HEK293T (cell line): ENCODE measurements at regions not wholly inside any gene's neighbourhood (a gene's known extent, or its start where the extent isn't known, plus 50 kb on each side); places are given as distances from the start of the nearest gene placed in this dataset.

Source experiments
- BHLHE40 ChIP-seq: fragments of 450-650 bp; IDR thresholded peaks from 2 replicates; pipeline ENCODE4 v1.6.1; 2016; ENCODE audit warnings: mild to moderate bottlenecking, moderate library complexity, borderline replicate concordance
- CTBP1 ChIP-seq: fragments of 450-650 bp; IDR thresholded peaks from 2 replicates; pipeline ENCODE4 v1.6.1; 2016; ENCODE audit warnings: borderline replicate concordance
- FOXA1 ChIP-seq: fragments of 450-650 bp; IDR thresholded peaks from 2 replicates; pipeline ENCODE4 v1.6.1; 2016; ENCODE audit warnings: mild to moderate bottlenecking
- SP1 ChIP-seq: fragments of 450-650 bp; IDR thresholded peaks from 2 replicates; pipeline ENCODE4 v1.6.1; 2017
- ZNF384 ChIP-seq: fragments of 450-650 bp; IDR thresholded peaks from 2 replicates; pipeline ENCODE4 v1.6.1; 2016

DNA sequence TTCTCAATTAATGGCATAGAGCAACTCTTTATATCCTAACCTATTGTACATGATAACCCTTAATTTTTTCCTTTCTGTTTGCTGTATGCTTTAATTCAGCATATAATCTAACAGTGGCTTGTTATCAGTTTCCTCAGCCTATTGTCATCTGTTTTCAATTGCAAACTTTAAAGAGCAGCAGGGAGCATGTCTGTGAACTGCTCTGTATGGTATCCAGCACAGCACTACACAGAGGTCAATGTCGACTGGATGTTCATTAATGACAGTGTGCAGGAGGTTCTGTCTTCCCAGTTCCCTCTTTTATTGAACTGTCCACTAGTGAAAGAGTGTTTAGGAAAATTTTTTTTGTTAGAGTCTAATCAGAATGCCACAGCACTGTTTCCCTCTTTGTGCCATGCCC, 609.1 kb downstream of the SOX5 start:
- TF ChIP-seq SP1 (no peak), CTBP1 (no peak), BHLHE40 (no peak), ZNF384 (no peak), FOXA1 (no peak)
